DMS53 treated with DMSO at 0.1 percent for 48 hours (cell line): ENCODE measurements at regions not wholly inside any gene's neighbourhood (a gene's known extent, or its start where the extent isn't known, plus 50 kb on each side); places are given as distances from the start of the nearest gene placed in this dataset.
"Not testable (repeated sequence)": the region's sequence is repeated elsewhere in the genome, so short reads cannot be mapped to it uniquely, and the experiment has no call there.

Source experiments
- DNase-seq: peaks from one replicate; lab custom pipeline; 2025; ENCODE audit not compliant: unreplicated experiment; lab: John Stamatoyannopoulos, UW

GRCh38 chr12:46711756-46712155 is 114.0 kb downstream of the SLC38A4 start:
- no peak for DNase-seq

GRCh38 chr12:46710125-46710743 is 115.6 kb downstream of the SLC38A4 start:
- DNase-seq: no peak

- no peak for DNase-seq
Measured at GRCh38 chr12:46702581-46703344, 123.0 kb downstream of the SLC38A4 start.

- DNase-seq: no peak
Measured at GRCh38 chr12:46701356-46701755, 124.4 kb downstream of the SLC38A4 start.

GRCh38 chr12:46699986-46700385 is 125.8 kb downstream of the SLC38A4 start:
- DNase-seq: no peak

GRCh38 chr12:46698003-46698402 is 127.8 kb downstream of the SLC38A4 start:
- no peak for DNase-seq

- DNase-seq: no peak
Measured at GRCh38 chr12:46693518-46693917, 132.3 kb downstream of the SLC38A4 start.

- DNase-seq: no peak
Measured at GRCh38 chr12:46693034-46693433, 132.8 kb downstream of the SLC38A4 start.

- DNase-seq: no peak
Measured at GRCh38 chr12:46692606-46693005, 133.2 kb downstream of the SLC38A4 start.

- DNase-seq: no peak
Measured at GRCh38 chr12:46686267-46686942, 139.4 kb downstream of the SLC38A4 start.

- DNase-seq: not testable (repeated sequence)
Measured at GRCh38 chr12:46684243-46684642, 141.6 kb downstream of the SLC38A4 start.

- DNase-seq: no peak
Measured at GRCh38 chr12:46682148-46682547, 143.6 kb downstream of the SLC38A4 start.

- DNase-seq: no peak
Measured at GRCh38 chr12:46680506-46680905, 145.3 kb downstream of the SLC38A4 start.

GRCh38 chr12:46679754-46680153 is 146.0 kb downstream of the SLC38A4 start:
- DNase-seq: no peak

GRCh38 chr12:46678426-46678825 is 147.4 kb downstream of the SLC38A4 start:
- DNase-seq: no peak

- peak; percentile 24 for DNase-seq
Measured at GRCh38 chr12:46677749-46678148, 148.0 kb downstream of the SLC38A4 start.

- DNase-seq: no peak
Measured at GRCh38 chr12:46676797-46677520, 148.8 kb downstream of the SLC38A4 start.

- no peak for DNase-seq
Measured at GRCh38 chr12:46676396-46676795, 149.4 kb downstream of the SLC38A4 start.

- DNase-seq: peak; percentile 71
Measured at GRCh38 chr12:46675736-46676135, 150.1 kb downstream of the SLC38A4 start.

- DNase-seq: no peak
Measured at GRCh38 chr12:46674800-46675199, 151.0 kb downstream of the SLC38A4 start.

GRCh38 chr12:46674129-46674528 is 151.7 kb downstream of the SLC38A4 start:
- DNase-seq: no peak
